22Rv1 (cell line): ENCODE measurements at regions not wholly inside any gene's neighbourhood (a gene's known extent, or its start where the extent isn't known, plus 50 kb on each side); places are given as distances from the start of the nearest gene placed in this dataset.

Source experiments
- CTCF ChIP-seq: fragments of 450-650 bp; IDR thresholded peaks from 2 replicates; pipeline ENCODE4 v1.5.1; 2017; ENCODE audit warnings: mild to moderate bottlenecking
- ZFX ChIP-seq: fragments of 450-650 bp; IDR thresholded peaks from 2 replicates; pipeline ENCODE4 v1.6.1; 2017; ENCODE audit warnings: antibody characterized with exemption, borderline replicate concordance

DNA sequence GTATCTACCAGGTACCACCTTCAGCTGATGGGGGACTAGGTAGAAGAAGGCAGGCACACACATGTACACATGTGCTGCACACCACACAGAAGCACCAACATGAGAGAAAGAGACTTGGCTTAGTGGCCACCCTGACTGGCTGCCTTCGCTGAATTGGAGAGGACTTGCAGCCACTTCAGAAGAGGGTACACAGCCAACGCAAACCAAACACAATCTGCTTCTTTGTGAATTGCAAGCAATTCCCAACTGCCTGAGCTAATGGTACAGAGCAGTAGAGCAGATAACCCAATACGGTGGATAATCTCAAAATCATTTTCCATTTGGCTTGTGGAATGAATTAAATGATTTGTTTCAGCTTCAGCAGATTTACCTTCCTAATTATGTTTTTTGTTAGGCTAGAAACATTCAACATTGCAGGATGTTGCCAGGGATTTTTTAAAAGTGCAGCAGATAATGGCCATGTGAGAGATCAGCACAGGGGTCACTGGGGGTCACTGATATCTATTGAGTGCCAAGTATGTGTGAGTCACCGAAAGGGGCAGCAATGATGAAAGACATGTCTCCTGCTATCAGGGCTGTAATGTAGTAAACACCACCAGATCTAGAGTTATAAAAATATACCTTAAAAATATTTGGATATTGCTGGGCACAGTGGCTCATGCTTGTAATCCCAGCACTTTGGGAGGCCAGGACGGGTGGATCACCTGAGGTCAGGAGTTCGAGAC lies 652.6 kb downstream of the BCL11A start:
- TF ChIP-seq CTCF (no peak), ZFX (no peak)
